ENCODE measurements at regions not wholly inside any gene's neighbourhood (a gene's known extent, or its start where the extent isn't known, plus 50 kb on each side); places are given as distances from the start of the nearest gene placed in this dataset.

- TF ChIP-seq CTCF (conservative IDR thresholded peaks at IDR 0.05; ENCODE audit: low read depth, low read length), result no peak
- no peak overlapping the region for H3K4me3 ChIP-seq (ENCODE audit: low read length)
- DNase-seq (ENCODE audit: low read depth), result no peak
Measured at GRCh38 chr11:101692980-101693379, 109.2 kb upstream of the TRPC6 start.

- no peak for TF ChIP-seq CTCF (conservative IDR thresholded peaks at IDR 0.05; ENCODE audit: low read depth, low read length)
- peak; percentile 81 for DNase-seq (ENCODE audit: low read depth)
- no peak overlapping the region for H3K4me3 ChIP-seq (ENCODE audit: low read length)
Measured at GRCh38 chr11:101686514-101686913, 102.7 kb upstream of the TRPC6 start.

- TF ChIP-seq CTCF (conservative IDR thresholded peaks at IDR 0.05; ENCODE audit: low read depth, low read length), result no peak
- no peak for DNase-seq (ENCODE audit: low read depth)
- no peak overlapping the region for H3K4me3 ChIP-seq (ENCODE audit: low read length)
Measured at GRCh38 chr11:101668236-101668635, 84.4 kb upstream of the TRPC6 start.

GRCh38 chr11:101666916-101667315 lies 83.1 kb upstream of the TRPC6 start:
- no peak for DNase-seq (ENCODE audit: low read depth)
- H3K4me3 ChIP-seq (ENCODE audit: low read length), result no peak overlapping the region
- no peak for TF ChIP-seq CTCF (conservative IDR thresholded peaks at IDR 0.05; ENCODE audit: low read depth, low read length)

GRCh38 chr11:101661559-101661958 lies 77.8 kb upstream of the TRPC6 start:
- H3K4me3 ChIP-seq (ENCODE audit: low read length), result no peak overlapping the region
- no peak for TF ChIP-seq CTCF (conservative IDR thresholded peaks at IDR 0.05; ENCODE audit: low read depth, low read length)
- DNase-seq (ENCODE audit: low read depth), result no peak

Measured in retinal pigment epithelial cell (primary cell).